MM.1S (cell line): ENCODE measurements at regions not wholly inside any gene's neighbourhood (a gene's known extent, or its start where the extent isn't known, plus 50 kb on each side); places are given as distances from the start of the nearest gene placed in this dataset.

Experiments
- DNase-seq: peaks from one replicate; pipeline ENCODE4 v3.0.0-alpha.2; 2015
- H2AFZ ChIP-seq: fragments of 300-600 bp; sonication (generic); 2 replicates; pipeline ENCODE4 v1.6.0; 2016; ENCODE audit warnings: antibody characterized with exemption, low read length
- H3F3A ChIP-seq: fragments of 300-600 bp; sonication (generic); 2 replicates; pipeline ENCODE4 v1.6.1; 2016; ENCODE audit warnings: mild to moderate bottlenecking, antibody characterized with exemption, low read length, moderate library complexity, mixed read lengths; ENCODE audit not compliant: insufficient read depth
- H3K27ac ChIP-seq: fragments of 300-600 bp; sonication (generic); 2 replicates; pipeline ENCODE4 v1.5.1; 2016; ENCODE audit warnings: mild to moderate bottlenecking, low read length
- H3K27me3 ChIP-seq: fragments of 300-600 bp; sonication (generic); replicated peaks from 2 replicates; pipeline ENCODE4 v1.6.0; 2016; ENCODE audit warnings: low read length; ENCODE audit not compliant: insufficient read depth
- H3K36me3 ChIP-seq: fragments of 300-600 bp; sonication (generic); replicated peaks from 2 replicates; pipeline ENCODE4 v1.6.1; 2016; ENCODE audit warnings: mild to moderate bottlenecking, low read length, mixed read lengths; ENCODE audit not compliant: insufficient read depth
- H3K4me1 ChIP-seq: fragments of 300-600 bp; sonication (generic); 2 replicates; pipeline ENCODE4 v1.6.1; 2016; ENCODE audit warnings: low read length, mixed read lengths
- H3K4me2 ChIP-seq: fragments of 300-600 bp; sonication (generic); 2 replicates; pipeline ENCODE4 v1.6.0; 2016; ENCODE audit warnings: low read depth, low read length
- H3K4me3 ChIP-seq: fragments of 300-600 bp; sonication (generic); 2 replicates; pipeline ENCODE4 v1.5.1; 2016; ENCODE audit warnings: low read length, mixed read lengths
- H3K79me2 ChIP-seq: fragments of 300-600 bp; sonication (generic); 2 replicates; pipeline ENCODE4 v1.6.1; 2016; ENCODE audit warnings: mixed run types, low read length, mixed read lengths
- H3K9ac ChIP-seq: fragments of 300-600 bp; sonication (generic); 2 replicates; pipeline ENCODE4 v1.6.1; 2016; ENCODE audit warnings: low read length, mixed read lengths
- H3K9me2 ChIP-seq: fragments of 300-600 bp; sonication (generic); replicated peaks from 2 replicates; pipeline ENCODE4 v1.6.1; 2016; ENCODE audit warnings: mild to moderate bottlenecking, low read length, mixed read lengths; ENCODE audit not compliant: insufficient read depth
- H3K9me3 ChIP-seq: fragments of 300-600 bp; sonication (generic); replicated peaks from 2 replicates; pipeline ENCODE4 v1.6.1; 2016; ENCODE audit warnings: mild to moderate bottlenecking, low read length, mixed read lengths; ENCODE audit not compliant: insufficient read depth
- H4K20me1 ChIP-seq: fragments of 300-600 bp; sonication (generic); 2 replicates; pipeline ENCODE4 v1.6.1; 2016; ENCODE audit warnings: mild to moderate bottlenecking, low read length, moderate library complexity, mixed read lengths; ENCODE audit not compliant: insufficient read depth
- CTCF ChIP-seq: fragments of 300-600 bp; sonication (generic); IDR thresholded peaks from 2 replicates; pipeline ENCODE4 v1.5.1; 2016; ENCODE audit warnings: antibody characterized with exemption, low read length, mixed read lengths
- EZH2 ChIP-seq: fragments of 300-600 bp; sonication (generic); optimal IDR thresholded peaks from 2 replicates; pipeline ENCODE3; 2017; ENCODE audit warnings: low read depth, mild to moderate bottlenecking, antibody characterized with exemption, low read length, mixed read lengths
- EZH2phosphoT487 ChIP-seq: fragments of 300-600 bp; sonication (generic); IDR thresholded peaks from 2 replicates; pipeline ENCODE4 v1.6.1; 2018; ENCODE audit warnings: antibody characterized with exemption, low read length

GRCh38 chr21:23017989-23018388 is 2019.8 kb downstream of the NCAM2 start:
- Histone ChIP-seq H3K36me3 (no peaks in the 10 kb centered on the region), H3K9me2 (no peaks in the 10 kb centered on the region), H3K4me2 (no peak overlapping the region), H3K27me3 (no peaks in the 10 kb centered on the region), H3K27ac (no peak overlapping the region), H3K79me2 (no peaks in the 10 kb centered on the region), H3K9me3 (no peaks in the 10 kb centered on the region), H3K4me3 (no peak overlapping the region), H4K20me1 (no peaks in the 10 kb centered on the region), H3K4me1 (no peaks in the 10 kb centered on the region), H2AFZ (no peak overlapping the region), H3K9ac (no peak overlapping the region), H3F3A (no peaks in the 10 kb centered on the region)
- no peak for DNase-seq
- TF ChIP-seq CTCF, result no peak
- no peak for TF ChIP-seq EZH2phosphoT487
- TF ChIP-seq EZH2, result no peak

GRCh38 chr21:23020969-23021368 is 2022.8 kb downstream of the NCAM2 start:
- no peaks in the 10 kb centered on the region for H3K4me1 ChIP-seq
- no peak overlapping the region for H2AFZ ChIP-seq
- H3K9me2 ChIP-seq, result no peaks in the 10 kb centered on the region
- no peak overlapping the region for H3K27ac ChIP-seq
- no peaks in the 10 kb centered on the region for H3F3A ChIP-seq
- TF ChIP-seq EZH2phosphoT487 (no peak), EZH2 (no peak), CTCF (no peak)
- H3K9me3 ChIP-seq, result no peaks in the 10 kb centered on the region
- H3K79me2 ChIP-seq, result no peaks in the 10 kb centered on the region
- no peak overlapping the region for H3K4me3 ChIP-seq
- H3K27me3 ChIP-seq, result no peaks in the 10 kb centered on the region
- H4K20me1 ChIP-seq, result no peaks in the 10 kb centered on the region
- DNase-seq, result no peak
- no peak overlapping the region for H3K4me2 ChIP-seq
- H3K36me3 ChIP-seq, result no peaks in the 10 kb centered on the region
- no peak overlapping the region for H3K9ac ChIP-seq

- H3K9me2 ChIP-seq, result no peaks in the 10 kb centered on the region
- H3K4me1 ChIP-seq, result no peaks in the 10 kb centered on the region
- H3K36me3 ChIP-seq, result no peaks in the 10 kb centered on the region
- H3K9me3 ChIP-seq, result no peaks in the 10 kb centered on the region
- no peak overlapping the region for H3K27ac ChIP-seq
- no peak overlapping the region for H2AFZ ChIP-seq
- no peaks in the 10 kb centered on the region for H4K20me1 ChIP-seq
- TF ChIP-seq EZH2phosphoT487 (no peak), EZH2 (no peak), CTCF (no peak)
- H3F3A ChIP-seq, result no peaks in the 10 kb centered on the region
- H3K9ac ChIP-seq, result no peak overlapping the region
- H3K4me3 ChIP-seq, result no peak overlapping the region
- no peaks in the 10 kb centered on the region for H3K79me2 ChIP-seq
- no peak overlapping the region for H3K4me2 ChIP-seq
- no peak for DNase-seq
- H3K27me3 ChIP-seq, result no peaks in the 10 kb centered on the region
Observed at GRCh38 chr21:23021481-23021880, 2023.3 kb downstream of the NCAM2 start.
